T-helper 9 cell (primary cell): ENCODE measurements at regions not wholly inside any gene's neighbourhood (a gene's known extent, or its start where the extent isn't known, plus 50 kb on each side); places are given as distances from the start of the nearest gene placed in this dataset.

Experiments used
- DNase-seq: peaks from one replicate; pipeline ENCODE4 v3.0.0-alpha.2; 2020

DNA sequence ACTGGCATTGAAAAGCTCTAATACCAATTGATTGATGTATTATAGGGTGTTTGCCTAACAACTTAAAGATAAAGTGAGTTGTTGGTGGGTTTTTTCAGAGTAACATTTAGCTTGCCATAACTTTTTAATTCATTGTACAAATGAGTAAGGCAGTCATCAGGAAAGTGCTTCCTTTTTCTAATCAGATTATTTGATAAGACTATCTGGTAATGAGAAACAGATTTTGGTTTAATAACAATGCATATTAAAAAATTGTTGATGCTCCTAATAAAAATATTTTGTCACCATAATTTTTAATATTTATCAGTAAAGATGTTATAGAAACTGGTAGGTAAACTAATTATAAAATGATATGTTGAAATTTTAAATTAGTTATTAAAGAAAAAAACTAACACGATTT is 51.3 kb downstream of the BLTP1 start:
- DNase-seq, result no peak

DNA sequence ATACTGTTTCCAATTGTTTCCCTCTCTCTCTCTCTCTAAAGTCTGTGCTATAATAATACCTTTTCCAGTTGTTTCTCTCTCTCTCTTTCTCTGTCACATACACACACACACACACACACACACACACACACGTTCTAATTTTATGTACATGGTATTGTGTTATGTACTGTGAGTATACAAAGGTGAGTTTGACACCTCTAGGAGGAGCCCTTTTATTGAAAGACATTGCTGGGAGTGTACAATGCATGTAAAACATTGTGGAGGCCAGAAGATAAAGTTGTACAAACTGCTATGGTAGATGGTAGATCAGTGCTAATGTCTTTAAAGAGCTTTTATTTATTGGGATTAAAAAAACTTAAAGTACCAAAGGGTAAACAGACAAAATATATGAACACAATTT is 53.6 kb downstream of the BLTP1 start:
- DNase-seq, result no peak

DNA sequence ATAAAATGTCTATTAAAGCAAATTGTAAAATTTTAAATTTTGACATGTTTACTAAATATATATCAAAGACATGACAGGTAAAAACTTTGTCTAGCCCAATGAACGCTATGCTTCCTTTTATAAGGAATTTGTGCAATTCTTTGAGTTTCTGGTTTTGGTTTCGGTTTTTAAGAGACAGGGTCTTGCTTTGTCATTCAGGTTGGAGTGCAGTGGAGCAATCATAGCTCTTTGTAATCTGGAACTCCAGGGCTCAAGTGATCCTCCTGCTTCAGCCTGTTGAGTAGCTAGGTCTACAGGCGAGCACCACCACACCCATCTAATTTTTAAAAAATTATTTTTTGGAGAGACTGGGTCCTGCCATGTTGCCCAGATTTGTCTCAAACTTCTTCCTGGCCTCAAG is 60.7 kb downstream of the BLTP1 start:
- no peak for DNase-seq

DNA sequence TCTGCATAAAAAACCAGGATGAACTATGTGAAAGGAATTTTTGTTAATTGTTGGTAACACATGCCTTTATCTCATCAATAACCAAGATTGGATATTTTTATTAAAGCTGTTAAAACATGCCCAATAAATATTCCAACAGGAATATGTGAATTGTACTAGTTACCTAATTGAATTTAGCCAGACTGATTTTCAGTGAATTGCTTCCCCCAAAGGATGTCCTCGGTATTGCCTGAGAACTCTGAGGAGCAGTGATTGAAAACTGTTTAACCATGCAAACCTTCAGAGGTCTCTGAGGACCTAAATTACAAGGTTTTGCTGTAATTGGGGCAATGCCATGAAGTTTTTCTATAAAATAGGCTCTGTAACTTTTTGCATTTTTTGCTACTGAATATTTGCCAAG is 66.6 kb downstream of the BLTP1 start:
- DNase-seq, result no peak

DNA sequence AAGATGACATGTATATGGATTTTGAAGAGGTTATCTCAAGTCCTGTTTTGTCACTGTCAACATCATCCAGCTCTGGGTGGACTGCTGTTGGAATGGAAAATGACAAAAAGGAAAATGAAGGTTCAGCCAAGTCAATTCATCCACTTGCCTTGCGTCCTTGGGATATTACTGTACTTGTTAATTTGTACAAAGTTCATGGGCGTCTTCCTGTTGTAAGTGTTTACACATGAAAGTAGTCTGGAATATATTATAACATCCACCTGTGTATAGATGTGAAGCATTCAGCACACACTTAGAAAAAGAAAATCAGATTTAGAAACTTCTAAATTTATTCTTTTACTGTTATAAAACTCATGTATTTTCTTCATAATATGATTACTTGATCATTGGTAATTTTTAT is 67.2 kb downstream of the BLTP1 start:
- DNase-seq, result no peak

DNA sequence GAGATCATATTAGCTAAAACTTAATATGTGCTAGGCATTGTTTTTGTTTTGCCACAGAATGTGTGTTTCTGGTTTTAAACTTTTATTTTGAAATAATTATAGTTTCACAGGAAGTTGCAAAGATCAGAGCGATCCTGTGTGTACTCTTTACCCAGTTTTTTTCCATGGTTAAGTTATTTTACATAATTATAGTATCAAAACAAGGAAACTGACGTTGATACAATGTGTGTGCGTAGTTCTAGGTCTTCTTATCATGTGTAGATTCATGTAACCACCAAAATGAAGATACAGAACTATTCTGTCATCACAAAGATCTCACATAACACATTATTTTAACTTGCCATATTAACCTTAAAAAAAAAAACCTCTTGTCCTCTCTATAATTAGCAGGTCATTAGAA is 69.2 kb downstream of the BLTP1 start:
- DNase-seq, result no peak

DNA sequence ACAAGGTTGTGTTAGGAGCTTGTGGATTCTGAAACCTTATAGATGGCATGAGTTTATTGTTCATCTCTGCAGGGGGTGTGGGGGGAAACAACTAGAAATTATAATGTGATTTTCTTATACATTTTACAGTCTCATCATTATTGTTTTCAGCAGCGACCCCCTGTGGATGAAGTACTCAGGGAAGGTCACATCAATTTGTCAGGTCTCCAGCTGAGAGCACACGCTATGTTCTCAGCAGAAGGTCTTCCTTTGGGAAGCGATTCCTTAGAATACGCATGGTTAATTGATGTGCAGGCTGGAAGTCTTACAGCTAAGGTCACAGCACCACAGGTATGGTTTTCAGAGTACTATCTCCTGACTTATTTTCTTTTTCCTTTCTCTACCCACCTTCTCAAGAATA is 72.2 kb downstream of the BLTP1 start:
- peak; percentile 6 for DNase-seq

DNA sequence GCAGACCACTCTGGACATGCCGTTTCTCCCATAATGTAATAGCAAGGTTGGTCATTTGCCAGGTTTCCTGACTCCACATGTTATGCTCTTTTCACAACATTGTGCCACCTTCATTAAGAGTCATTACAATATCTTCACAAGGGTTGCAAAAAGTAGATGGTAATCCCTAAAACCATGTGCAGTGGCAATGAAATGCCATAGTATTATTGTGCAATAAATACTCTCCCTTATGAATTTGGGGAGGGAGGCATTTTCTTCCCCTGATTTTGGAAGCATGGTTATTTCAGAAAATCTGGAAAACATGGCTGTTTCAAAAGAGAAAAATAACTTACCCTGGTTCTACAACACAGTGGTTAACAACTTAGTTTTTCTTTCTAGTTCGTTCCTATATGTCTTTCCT is 75.1 kb downstream of the BLTP1 start:
- DNase-seq, result no peak

DNA sequence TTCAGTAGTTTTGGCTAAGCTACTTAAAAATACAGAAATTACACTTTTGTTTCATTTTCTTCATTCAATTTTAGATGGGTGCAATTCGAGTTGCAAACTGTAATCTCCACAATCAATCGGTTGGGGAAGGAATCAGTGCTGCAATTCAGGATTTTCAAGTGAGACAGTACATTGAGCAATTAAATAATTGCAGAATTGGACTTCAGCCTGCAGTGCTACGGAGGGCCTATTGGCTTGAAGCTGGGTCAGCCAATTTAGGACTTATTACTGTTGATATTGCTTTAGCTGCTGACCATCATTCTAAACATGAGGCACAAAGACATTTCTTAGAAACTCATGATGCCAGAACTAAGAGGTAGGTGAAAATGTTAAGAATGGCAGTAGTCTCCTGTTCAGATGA is 77.7 kb downstream of the BLTP1 start:
- DNase-seq, result no peak

DNA sequence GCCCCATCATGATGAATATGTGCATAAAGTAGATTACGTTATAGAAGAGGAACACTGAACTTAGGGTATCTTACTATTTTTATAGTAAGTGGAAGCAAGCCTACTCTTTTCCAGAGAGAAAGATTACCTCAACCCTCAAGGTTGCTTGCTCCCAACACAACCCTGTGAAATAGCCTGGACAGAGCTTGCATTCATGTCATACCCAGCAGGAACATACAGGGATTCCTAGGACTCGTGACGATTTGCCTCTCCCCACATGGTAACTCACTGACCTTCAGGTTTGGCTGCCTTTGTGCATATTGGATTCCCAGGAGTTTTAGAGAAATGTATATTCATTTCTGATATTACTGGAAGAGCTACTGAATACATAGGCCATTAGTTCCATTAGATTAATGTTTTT is 80.5 kb downstream of the BLTP1 start:
- no peak for DNase-seq

DNA sequence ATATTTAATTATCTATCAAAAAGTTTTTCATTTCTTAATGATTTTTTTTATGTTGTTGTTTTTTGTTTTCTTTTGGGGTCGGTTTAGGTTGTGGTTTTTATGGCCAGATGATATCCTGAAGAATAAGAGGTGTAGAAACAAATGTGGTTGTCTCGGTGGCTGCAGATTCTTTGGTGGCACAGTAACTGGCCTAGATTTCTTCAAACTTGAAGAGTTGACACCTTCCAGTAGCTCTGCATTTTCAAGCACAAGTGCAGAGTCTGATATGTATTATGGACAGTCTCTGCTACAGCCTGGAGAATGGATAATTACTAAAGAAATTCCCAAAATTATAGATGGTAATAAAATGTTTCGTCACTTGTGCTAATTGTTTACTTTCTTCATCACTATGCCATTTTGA is 82.6 kb downstream of the BLTP1 start:
- no peak for DNase-seq

DNA sequence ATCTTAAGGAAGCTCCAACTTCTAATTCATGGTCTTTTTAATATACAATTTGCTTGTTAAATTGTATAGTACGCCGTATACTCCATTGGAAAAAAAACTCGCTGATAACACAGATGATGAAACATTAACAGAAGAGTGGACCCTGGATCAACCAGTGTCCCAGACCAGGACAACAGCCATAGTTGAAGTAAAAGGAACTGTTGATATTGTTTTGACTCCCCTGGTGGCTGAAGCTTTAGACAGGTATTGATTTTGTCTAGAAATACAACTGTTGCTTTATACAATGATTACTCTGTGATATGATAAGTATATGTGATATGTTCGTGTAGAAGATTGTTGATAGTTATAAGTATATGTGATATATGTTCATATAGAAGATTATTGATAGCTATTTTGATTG is 91.7 kb downstream of the BLTP1 start:
- no peak for DNase-seq

DNA sequence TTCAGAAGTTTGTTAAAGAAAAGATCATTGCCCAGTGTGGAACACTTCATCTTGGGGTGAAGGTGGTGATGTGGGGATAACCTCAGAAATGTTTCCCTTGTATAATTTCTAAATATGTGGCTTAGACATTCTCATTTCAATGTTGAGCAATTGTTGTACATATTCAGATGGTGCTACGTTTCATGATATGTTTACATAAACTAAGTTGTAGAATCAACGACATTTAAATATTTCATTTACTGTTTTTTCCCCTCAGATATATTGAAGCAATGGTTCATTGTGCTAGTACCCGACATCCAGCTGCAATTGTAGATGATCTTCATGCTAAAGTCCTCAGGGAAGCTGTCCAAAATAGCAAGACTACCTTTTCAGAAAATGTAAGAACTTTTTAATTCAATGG is 92.6 kb downstream of the BLTP1 start:
- DNase-seq, result no peak

DNA sequence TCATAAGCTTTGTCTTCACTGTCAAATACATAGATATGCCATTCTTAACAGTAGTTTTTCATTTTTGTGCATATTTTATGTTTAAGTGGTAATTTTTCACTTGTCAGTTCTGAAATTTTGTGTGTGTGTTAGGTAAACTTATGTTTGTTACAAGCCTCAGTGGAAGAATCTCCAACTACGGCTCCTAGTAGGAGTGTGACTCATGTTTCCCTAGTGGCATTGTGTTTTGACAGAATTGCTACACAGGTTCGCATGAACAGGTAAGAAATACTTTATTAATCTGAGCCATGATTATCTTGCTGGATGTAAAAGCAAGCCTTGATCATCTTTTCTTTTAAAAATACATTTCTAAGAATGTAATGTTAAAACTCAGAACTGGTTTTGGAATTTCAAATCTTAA is 94.4 kb downstream of the BLTP1 start:
- no peak for DNase-seq

DNA sequence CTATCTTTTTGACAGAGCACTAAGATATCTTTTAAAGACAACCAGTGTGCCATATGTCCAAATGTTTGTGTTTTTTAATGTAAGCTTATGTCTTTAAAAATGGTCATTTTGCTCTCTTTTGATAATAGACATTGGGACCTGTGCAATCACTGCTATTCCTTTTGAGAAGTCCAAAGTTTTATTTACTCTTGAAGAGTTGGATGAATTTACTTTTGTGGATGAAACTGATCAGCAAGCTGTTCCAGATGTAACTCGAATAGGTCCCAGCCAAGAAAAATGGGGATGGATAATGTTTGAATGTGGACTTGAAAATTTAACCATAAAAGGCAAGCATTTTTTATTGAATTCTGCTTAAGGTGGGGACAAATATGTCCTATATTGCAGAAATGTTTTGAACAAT is 97.2 kb downstream of the BLTP1 start:
- no peak for DNase-seq

DNA sequence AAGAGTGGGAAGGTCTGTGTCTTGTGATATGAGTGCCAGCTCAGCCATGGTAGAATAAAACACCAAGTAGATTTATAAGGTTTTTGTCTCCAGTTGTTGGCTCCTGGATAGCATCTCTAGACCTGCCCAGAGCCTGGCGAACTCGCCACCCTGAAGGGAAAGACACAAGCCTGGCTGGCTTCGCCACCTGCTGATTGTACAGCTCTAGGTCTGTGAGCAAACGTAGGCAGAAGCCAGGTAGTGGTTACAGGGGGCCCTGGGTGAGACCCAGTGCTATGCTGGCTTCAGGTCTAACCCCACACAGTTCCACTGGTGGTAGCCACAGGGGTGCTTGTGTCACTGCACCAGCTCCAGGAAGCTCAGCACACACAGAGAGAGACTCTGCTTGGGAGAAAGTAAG is 100.5 kb downstream of the BLTP1 start:
- no peak for DNase-seq

DNA sequence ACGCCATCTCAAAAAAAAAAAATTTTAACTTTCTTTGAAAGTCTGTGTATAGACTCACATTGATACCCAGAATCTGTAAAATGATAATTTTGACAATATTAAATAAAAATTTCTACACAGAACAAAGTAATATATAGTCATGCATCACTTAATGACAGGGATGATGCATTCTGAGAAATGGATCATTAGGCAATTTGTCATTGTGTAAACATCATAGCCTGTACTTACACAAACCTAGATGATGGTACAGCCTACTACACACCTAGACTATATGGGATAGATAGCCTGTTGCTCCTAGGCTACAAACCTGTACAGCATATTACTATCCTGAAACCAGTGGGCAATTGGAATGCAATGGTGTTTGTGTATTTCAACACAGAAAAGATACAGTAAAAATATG is 107.7 kb downstream of the BLTP1 start:
- no peak for DNase-seq

DNA sequence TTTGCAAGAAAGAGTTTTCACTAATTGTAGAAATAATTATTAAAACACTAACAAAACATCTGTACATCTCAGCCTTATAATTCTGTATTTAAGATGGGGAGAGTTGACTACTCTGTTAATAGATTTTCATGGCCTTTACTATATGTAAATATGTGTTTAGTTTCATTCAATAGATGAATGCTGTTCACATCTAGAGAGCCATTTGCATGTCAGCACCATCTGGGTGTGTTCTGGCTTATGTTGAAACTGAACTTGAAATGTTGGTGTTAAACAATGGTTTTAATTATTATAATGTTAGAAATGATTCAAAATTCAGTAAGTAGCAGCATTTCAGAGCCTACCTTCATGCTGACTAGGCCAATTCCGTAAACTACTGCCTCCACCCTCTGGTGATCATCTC is 102.5 kb upstream of the ADAD1 start:
- no peak for DNase-seq

DNA sequence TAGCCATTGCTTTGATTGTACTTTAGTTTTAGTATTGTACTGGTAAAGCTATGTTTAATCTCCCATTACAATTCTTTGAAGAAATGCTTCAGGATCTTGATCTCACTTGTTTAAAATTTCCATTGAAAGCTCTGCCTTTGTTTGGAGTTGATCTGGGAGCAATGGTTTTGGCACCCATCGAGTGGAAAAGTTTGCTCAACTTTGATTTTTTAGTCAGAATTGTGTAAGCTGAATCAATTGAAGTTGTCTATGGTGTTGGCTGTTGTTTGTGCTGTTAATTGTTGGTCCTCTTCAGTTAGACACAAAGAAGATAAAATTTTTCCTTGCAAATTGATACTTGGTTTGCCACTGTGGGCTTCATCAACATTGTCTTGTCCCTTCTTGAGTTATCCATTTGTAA is 99.8 kb upstream of the ADAD1 start:
- no peak for DNase-seq

DNA sequence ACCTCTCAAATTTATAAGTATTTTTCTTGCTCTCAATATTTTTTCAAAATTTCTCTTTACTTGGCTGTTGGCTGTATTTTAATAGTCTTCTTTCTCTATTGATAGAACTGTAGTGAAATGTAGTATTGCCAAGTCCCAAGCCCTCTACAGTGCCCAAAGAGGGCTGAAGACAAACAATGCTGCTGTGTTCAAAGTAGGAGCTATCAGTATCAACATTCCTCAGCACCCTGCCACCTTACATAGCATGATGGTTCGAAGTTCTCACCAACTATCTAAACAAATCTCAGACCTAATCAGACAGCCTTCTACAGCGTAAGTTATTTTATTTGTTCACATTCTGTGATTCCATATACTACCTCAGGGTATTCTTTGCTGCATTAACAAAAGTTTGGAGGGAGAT is 99.1 kb upstream of the ADAD1 start:
- no peak for DNase-seq

DNA sequence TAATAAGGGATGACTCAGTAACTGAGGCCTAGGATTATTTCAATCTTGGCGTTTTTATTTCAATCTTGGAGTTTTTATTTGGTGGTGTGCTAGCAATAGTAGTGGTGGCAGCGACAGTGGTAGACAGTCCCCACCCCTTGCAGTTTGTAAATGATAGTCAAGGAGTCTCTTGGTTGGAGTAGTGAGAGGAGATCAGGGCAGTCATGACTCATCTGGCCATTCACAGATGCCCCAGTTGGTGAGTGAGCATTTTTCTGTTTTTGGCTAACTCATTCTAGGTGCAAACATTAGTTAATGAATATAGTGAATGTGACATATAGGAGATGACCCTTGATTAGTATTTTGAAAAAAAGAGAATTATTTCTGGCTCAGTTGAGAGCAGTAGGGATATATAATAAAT is 93.5 kb upstream of the ADAD1 start:
- DNase-seq, result no peak

DNA sequence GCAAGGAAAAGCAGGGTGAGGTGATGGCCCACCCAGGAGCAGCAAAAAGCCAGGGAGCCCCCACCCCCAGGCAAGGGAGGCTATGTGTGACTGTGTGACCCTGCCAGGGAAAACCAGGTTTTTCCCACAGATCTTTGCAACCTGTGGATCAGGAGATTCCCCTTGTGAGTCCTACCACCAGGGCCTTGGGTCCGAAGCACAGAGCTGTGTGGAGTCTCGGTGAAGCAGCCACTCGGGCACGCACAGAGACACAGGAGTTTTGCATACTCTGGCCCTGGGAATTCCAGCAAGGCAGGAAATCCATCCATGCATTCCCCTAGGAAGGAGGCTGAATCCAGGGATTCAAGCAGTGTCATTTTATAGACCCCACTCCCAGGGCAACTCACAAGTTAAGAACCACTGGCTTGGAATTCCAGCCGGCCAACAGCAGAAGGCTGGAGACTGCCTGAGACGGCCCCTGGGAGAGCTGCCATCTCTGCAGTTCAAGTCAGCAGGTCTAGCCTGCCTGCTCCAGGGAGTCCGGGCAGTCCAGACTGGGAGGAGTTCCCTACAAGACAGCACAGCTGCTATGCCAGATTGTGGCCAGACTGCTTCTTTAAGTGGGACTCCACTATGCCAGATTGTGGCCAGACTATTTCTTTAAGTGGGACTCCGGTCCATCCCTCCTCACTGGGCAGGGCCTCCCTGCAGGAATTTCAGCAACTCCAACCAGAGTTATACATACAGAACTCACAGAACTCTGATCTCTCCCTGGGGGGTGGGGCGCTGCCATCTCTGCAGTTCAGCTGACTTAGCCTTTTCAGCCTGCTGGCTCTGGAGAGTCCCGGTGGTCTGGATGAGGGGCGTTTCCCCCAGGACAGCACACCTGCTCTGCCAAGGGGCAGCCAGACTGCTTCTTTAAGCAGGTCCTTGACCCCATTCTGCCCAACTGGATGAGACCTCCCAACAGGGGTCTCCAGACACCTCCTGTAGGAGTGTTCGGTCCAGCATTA is 85.1 kb upstream of the ADAD1 start:
- DNase-seq, result no peak

DNA sequence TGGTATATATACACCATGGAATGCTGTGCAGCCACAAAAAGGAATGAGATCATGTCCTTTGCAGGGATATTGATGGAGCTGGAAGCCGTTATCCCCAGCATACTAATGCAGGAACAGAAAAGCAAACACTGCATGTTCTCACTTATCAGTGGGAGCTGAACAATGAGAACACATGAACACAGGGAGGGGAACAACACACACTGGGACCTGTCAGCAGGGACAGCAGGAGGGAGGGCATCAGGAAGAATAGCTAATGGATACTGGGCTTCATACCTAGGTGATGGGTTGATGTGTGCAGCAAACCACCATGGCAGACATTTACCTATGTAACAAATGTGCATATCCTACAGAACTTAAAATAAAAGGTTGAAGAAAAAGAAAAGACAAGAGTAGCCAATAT is 81.1 kb upstream of the ADAD1 start:
- no peak for DNase-seq

DNA sequence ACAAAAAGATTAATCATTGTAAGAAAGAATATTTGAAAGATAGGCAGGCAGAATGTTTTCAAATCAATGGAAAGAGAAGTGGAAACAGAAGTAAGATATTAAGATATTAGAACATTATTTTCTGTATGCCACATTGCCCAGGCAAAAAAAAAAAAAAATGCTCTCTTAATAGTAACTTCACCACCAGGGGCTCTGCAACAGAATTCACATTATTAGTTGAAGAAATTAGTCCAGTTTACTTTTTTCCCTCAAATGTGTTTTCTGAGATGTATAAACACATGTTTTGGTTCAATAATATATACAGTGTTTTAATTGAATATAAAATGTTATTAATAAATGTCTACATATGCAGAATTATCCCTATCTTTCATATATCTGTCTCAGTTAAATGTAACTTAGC is 78.0 kb upstream of the ADAD1 start:
- no peak for DNase-seq

DNA sequence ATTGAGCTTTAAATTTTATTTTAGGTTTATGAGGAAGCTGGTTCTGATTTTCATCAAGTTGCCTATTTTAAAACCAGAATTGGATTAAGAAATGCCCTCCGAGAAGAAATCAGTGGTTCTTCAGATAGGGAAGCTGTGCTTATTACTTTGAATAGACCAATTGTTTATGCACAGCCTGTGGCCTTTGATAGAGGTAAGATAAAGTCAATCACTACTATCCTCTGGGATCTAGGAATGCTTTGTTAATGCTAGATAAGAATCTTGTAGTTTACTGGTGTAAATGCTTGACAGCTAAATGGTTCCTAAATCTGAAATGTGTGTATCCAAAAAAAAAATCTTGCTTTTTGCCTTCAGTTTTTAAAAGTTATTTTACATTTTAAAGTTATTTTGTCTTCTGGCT is 73.0 kb upstream of the ADAD1 start:
- DNase-seq, result no peak
